Stimulated activated CD4-positive, alpha-beta T cell treated with anti-CD3 and anti-CD28 coated beads, TNF-alpha, amount 100 ng/mL, for 48 hours (primary cell): ENCODE measurements at regions not wholly inside any gene's neighbourhood (a gene's known extent, or its start where the extent isn't known, plus 50 kb on each side); places are given as distances from the start of the nearest gene placed in this dataset.

Experiments used
- DNase-seq, 3 donors: peaks; one replicate each; pipeline ENCODE4 v3.0.0-alpha.2; 2020; ENCODE audit warnings: low read depth in 3 of 3

- DNase-seq: no peak
These were observed 178.3 kb upstream of the ZIC3 start for GRCh38 chrX:137387646-137388045.

DNA sequence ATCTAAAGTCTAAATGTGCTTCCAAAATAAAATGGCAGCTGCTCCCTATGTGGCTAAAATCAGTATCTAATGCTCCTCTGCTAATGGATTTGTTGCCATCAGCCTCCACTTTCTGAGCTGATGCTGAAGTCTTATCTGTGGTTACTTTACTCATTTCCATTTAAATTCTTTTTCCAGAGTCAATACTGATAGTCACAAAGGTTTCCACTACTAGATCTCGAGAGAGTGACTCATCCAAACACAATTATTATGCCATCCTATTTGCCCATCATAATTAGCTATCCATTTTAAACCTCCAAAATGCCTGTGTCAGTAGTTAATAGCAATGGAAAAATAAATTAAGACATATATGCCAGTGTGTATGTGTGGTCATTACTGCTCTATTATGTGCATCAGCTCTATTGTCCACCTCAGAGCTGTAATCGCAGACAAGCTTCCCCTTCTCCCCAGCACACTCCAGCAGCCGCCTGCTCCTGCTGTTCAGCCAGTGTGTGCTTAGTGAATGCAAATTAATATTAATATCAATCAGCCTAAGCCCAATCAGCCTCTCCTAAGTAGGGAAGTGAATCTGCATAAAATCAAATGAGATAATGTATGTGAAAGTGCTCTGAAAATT, 199.8 kb upstream of the ZIC3 start:
- no peak for DNase-seq

DNA sequence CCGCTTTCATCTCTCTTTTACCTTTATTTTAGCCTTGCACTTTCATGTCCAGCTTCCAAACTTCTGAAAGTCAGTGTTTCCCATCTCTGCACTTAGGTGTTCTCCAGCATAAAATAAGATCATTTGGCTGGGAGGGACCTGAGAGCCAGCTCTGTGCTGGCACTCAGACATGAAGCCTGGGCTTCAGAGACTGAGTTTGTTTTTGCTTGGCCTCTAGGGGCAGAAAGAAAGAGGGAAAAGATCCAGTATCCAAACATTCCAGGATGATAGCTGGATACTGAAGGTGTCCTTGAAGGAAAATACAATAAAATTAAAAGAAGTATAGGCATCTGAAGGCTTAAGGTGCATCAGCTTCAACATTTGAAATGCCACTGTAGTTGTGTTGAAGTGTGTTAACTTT, 202.4 kb upstream of the ZIC3 start:
- no peak for DNase-seq

DNA sequence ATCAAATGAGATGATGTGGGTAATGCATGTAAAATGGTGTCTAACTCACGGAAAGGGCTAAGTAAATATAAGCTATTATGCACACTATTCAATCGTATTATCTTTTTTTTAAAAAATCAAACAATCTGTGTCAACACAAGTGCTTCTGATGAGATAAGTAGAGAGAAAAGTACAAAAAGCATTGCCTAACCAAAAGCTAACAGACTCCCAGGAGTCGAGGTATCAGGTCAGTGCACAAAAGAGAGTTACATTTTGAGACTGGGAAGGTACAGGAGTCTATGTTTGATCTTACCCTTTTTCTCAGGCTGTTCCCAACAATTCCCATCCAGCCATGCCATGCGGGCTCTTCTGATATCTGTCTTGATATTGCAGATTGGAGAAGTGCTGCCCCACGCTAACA, 203.3 kb upstream of the ZIC3 start:
- DNase-seq: no peak

GRCh38 chrX:137354851-137355250, 211.1 kb upstream of the ZIC3 start:
- DNase-seq: no peak

GRCh38 chrX:137353404-137353803, 212.5 kb upstream of the ZIC3 start:
- no peak for DNase-seq

- DNase-seq: no peak
These were observed 213.7 kb upstream of the ZIC3 start for GRCh38 chrX:137352101-137352660.

DNA sequence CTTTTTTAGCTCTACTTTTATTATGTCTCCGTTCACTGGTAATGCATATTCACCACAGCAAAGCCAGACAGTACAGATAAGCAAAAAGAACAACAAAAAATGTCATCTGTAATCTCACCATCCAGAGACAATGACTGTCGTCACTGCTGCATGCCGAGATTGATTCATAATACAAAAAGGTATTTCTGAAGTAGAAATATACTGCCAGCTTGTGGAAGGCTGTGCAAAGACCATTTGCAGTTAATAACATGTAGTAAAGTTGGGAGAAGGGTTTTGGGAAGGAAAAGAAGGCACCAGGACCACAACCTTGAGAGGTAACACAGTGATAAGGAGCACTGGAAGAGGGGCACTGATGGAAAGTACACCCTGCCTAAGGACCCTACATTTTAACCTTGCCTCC, 223.0 kb upstream of the ZIC3 start:
- DNase-seq: no peak

DNA sequence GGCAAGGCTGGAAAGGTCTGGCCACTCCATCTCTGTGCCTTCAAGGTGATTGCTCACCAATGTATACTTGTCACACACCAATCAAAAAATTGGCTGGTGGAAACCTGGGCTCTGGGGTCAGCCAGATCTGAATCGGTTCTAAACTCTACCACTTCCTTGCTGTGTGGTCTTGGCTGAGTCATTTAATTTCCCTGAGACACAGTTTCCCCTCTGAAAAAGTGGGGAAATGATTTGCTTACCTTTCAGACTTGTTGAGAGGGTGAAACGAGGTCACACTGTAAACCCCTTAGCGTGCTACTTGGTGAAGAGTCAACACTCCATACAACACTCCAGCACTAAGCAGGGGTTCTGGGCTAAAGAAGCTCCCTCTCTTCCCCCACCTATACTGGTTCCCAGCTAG, 252.3 kb upstream of the ZIC3 start:
- DNase-seq: peak in 1 of 3 donors; percentile 3

- DNase-seq: no peak
These were observed 260.5 kb upstream of the ZIC3 start for GRCh38 chrX:137305404-137305803.

DNA sequence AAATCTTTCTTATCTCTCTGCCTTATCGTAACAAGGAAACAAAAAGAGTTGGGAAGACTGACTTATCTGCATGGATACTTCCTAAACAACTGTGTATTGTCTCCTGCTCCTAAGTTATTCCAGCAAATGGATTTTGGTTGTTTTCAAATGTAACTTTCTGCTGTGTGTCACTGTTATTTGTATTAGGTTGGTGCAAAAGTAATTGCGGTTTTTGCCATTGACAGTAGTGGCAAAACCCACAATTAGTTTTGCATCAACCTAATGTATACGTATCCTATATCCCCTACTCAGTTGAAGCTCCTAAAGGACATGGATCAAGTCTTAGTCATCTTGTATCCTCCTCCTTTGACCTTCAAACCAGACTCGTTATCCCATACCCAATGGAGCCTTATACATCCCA, 263.4 kb upstream of the GPR101 start:
- no peak for DNase-seq

DNA sequence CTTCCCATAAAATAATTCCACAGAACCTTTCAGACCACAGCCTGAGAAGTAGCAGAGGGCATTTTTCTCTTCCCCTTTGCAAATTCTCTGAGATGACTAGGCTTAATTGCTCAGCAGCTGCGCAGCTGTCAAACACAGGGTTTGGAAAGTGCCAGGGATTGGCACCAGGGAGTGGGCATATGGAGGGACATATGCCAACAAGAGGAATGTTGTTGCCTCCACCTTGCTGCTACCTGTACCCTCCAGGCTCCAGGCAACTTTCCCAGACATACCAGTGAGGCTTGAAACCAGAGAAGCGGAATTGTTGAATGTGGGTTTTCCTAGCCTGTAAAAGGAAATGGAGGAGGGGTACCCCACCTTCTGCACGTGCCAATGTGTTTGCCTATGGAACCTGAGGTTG, 256.2 kb upstream of the GPR101 start:
- DNase-seq: no peak

DNA sequence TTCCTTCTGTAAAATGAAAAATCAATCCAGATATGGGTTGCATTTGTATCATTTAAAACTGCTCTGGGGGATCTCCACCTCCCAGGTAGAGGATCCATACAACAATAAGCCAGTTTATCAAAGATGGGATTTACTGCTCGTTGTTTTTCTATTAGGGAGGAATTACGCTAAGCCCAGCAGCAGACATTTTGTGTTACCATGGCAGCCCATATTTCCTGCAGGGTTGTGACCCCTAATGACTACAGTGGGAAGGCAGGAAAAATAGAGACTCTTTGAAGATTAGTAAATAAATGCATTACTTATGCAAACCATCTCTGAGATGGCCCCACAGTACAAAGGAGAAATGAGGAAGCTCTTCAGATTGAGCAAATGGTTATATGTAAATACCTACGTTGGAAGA, 253.4 kb upstream of the GPR101 start:
- DNase-seq: no peak

DNA sequence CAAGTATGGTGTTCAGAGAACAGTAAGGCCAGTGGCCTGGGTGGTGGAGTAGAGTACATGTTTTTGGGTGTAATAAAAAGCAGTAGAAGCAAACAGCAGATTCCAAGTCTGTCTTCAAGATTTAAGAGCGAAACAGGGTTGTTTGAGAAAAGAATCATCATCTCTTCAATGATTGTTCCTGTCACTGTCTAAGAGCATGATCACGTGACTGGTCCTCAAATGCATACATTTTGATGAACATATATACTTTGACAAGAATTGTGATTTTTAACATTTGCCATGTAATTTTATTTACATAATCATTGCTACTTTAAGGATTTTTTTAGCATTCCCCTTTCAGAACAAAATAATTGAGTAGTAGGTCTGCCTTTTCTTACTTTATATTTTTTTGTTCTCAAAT, 252.6 kb upstream of the GPR101 start:
- DNase-seq: no peak

- DNase-seq: no peak
These were observed 245.0 kb upstream of the GPR101 start for GRCh38 chrX:137278825-137279224.

DNA sequence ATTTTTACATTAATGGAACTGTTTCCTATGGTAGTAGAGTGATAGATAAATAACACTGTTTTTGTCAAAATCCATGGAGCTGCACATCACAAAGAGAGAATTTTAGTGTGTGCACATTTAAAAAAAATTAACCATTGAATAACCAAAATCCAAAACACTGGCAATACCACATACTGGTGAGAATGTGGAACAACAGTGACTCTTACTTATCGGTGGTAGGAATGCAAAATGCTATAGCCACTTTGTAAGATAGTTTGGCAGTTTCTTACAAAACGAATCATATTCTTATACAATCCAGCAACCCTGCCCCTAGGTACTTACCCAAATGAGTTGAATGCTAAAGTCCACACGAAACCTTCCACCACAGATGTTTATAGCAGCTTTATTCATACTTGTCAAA, 229.6 kb upstream of the GPR101 start:
- no peak for DNase-seq

GRCh38 chrX:137245183-137245582, 211.4 kb upstream of the GPR101 start:
- no peak for DNase-seq

DNA sequence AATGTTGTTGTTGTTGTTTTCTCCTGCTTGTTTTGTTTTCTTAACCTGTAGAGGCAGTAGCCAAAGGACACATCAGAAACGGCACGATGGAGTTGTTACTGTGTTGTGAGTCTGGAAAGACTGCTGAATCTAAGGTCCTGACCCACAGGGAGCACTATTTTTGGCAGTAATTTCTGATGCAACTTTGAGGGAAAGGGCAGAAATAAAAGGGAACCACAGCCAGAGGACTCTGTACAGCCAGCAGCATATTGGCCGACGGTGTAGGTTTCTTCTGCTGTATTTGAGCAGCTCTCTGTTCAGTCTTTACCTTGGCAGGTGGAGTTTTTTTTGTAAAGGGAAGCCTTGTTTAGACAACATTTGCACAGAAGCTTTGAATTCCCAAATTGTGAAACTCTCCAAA, 203.0 kb upstream of the GPR101 start:
- no peak for DNase-seq

DNA sequence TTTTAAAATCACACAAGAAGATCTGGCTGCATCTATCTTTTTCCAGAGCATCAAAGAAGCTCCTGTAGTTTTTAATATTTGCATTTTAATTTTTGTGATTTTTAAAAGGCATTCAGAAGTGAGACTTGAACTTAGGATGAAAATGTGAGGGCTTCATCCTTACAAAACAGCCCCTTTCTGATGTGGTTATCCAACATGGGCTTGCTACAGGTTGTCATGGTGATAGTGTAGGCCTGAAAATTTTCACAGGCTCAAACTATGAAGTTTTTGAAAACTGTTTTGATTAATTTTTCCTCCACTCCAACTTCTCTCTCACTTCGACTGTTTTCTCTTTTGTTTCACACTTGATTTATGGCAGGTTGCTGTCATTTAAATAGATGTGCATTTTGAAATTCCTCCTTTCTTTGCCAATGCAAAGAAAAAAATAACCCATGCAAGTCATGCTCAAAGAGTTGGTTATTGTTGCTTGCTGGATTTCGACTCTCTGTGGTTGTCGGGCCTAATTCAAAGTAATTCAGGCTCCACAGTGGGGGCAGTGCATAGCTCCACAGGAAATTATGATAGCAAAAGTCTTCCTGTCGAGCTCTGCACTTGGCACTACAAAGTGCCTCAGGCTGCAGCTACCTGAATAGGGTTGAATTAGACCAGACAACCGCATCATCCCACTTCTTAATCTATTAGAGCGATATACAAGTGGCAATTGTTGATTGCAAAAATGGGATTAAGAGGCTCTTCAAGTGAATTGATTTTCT, 201.0 kb upstream of the GPR101 start:
- no peak for DNase-seq

DNA sequence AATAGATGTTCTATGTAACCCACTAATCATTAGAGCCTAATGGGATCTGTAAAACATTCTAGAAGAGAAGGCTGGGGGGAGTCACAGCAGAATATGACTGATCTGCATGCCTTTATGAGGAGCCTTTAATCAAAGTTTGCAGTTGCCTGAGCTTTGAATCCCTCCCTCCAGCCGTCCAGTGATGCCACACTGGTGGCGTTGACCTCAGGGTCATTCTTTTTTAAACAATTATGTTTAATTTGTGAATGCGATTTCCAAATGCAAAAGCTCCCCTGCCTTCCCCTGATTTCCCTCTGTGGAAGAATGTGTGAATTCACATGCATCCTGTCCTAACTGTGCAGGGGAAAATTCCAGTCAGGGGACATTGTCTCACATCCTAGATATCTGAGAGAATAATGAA, 199.7 kb upstream of the GPR101 start:
- DNase-seq: no peak

DNA sequence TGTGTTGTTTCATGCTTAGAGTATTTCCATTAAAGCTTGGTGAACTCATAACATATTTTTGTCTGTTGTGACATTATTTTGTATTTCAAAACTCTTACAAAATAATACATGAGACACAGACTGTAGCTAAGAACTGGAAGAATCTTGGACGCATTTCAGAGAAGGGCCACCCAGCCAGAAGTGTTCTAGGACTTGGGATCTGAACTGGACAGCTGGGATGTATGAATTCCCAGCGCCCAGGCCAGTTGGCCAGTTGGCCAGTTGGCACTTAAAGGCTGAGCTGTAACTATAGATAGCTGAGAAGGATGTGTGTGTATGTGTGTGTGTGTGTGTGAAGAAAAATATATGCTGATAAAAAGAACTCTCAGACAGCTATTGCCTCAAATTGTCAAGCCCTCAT, 193.4 kb upstream of the GPR101 start:
- no peak for DNase-seq

DNA sequence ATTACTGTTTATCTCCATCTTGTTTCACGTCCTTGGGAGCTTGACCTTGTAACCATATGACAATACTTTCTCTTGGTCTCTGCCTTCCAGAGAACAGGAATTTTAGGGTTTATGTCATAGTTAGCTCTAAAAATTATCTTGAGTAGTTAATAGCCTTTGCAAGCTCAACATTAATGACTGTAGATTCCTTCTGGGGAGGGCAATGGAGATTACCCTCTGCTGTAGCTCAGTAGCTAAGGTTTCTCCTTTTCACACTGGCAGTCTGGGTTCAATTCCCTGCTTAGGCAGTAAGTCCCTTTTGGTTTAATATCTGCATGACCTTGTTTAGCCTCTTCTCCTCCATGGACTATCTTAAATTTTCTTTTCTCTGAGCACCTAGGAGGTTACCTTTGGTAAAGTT, 181.7 kb upstream of the GPR101 start:
- DNase-seq: no peak

DNA sequence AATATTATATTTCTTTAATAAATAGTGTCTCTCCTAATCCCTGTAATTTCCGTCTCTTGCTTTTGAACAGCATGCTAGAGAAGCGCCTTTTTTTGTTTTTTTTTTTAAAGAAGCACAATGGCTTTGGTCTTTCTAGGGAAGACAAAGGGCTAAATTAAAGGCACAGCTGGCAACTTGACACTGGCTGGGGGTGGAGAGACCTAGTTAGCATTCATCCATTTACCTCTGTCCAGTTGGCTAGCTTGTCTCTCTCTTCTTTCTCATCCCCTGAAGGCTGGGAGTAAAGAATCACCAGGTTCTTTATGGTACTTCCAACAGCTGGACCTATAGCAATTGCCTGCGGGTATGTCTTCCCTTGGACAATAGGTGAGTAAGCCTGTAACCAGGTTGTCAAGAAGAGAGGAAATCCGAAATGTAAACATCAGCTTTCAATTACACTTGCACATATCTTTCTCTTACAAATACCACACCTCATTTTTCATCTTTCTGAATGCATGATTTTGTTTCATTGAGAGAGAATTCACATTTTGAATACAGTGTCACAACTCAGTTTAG, 178.4 kb upstream of the GPR101 start:
- DNase-seq: no peak
